MM.1S (cell line): ENCODE measurements at regions not wholly inside any gene's neighbourhood (a gene's known extent, or its start where the extent isn't known, plus 50 kb on each side); places are given as distances from the start of the nearest gene placed in this dataset.

ENCODE experiments used
- CTCF ChIP-seq: fragments of 300-600 bp; sonication (generic); IDR thresholded peaks from 2 replicates; pipeline ENCODE4 v1.5.1; 2016; ENCODE audit warnings: antibody characterized with exemption, low read length, mixed read lengths
- EZH2 ChIP-seq: fragments of 300-600 bp; sonication (generic); optimal IDR thresholded peaks from 2 replicates; pipeline ENCODE3; 2017; ENCODE audit warnings: low read depth, mild to moderate bottlenecking, antibody characterized with exemption, low read length, mixed read lengths

- no peak for TF ChIP-seq CTCF
- TF ChIP-seq EZH2, result no peak
Observed at GRCh38 chr9:99345942-99346341, 123.9 kb downstream of the SEC61B start.
